NK-92 (cell line): ENCODE measurements at regions not wholly inside any gene's neighbourhood (a gene's known extent, or its start where the extent isn't known, plus 50 kb on each side); places are given as distances from the start of the nearest gene placed in this dataset.

Source experiments
- DNase-seq: peaks from one replicate; lab custom pipeline; 2025; ENCODE audit not compliant: unreplicated experiment; lab: John Stamatoyannopoulos, UW

DNA sequence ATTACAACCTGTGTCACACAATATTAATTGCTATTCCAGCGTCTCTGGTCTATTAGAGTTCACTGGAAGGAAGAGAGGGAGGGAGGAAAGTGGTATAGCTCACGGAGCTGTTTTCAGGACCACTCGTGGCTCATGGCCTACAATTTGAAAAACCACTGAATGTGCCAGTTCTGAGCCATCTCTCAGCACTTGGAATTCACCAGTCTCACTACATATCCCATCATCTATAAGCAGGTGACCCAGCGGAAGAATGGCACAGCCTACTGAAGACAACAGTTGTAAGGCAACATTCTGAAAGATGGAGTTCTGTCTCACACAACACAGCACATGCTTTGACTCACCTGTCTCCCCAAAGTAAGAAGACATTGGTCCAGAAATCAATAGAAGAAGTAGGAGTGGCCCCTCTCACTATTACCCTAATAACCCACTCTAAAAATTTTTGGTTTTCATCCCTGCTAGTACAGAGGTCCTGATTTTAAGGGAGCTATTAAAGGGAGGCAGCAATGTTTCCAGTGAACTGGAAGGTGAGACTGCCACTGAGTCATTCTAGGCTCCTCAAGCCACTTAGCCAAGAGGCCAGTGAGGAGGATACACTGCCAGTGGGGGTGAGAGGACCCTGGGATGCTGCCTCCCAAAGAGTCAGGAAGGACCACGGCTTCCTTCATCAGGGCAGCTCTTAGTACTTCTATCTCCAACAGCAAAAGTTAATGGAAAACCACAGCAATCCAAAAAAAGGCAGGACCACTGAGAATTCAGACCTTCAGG is 50.0 kb upstream of the DOCK9 start:
- no peak for DNase-seq

- no peak for DNase-seq
These were observed 51.0 kb upstream of the DOCK9 start for GRCh38 chr13:99028890-99029289.

- no peak for DNase-seq
These were observed 51.7 kb upstream of the DOCK9 start for GRCh38 chr13:99029576-99029975.

DNA sequence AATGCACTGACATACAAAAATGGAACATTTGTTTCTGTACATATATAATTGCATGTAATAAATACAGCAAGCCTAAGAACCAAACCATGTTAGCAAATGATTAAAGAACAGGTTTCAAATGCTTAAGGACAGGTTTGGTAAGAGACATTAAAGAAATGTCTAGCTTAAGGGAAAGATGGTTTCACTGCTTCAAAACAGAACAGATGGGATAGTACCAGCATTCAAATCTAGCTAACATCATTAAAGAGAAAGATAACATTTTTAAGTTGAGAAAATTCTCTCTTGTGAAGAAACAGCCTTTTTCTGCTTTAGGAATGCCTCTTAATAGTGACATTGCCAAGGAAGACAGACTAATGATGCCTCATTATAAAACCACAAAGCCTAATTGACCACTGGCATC is 52.5 kb upstream of the DOCK9 start:
- no peak for DNase-seq

- DNase-seq = no peak
These were observed 54.0 kb upstream of the DOCK9 start for GRCh38 chr13:99031832-99032231.

DNA sequence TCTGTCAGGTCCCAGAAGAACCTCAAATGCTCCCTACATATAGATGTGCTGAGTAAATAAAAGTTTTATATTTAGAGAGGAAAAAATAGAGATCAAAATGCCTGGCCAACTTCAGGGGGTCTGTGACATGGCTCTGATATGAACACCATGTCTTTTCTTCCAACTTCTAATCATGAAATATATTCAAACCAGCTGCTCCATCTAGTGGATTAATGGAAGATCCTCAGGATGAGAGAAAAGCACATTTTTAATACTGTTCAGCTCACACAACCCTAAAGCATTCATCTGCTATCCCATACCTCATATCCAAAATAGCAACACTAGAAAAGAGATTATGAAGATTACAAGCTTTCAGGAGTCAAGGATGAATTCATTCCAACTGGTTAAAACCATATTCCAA is 56.0 kb upstream of the DOCK9 start:
- no peak for DNase-seq

DNA sequence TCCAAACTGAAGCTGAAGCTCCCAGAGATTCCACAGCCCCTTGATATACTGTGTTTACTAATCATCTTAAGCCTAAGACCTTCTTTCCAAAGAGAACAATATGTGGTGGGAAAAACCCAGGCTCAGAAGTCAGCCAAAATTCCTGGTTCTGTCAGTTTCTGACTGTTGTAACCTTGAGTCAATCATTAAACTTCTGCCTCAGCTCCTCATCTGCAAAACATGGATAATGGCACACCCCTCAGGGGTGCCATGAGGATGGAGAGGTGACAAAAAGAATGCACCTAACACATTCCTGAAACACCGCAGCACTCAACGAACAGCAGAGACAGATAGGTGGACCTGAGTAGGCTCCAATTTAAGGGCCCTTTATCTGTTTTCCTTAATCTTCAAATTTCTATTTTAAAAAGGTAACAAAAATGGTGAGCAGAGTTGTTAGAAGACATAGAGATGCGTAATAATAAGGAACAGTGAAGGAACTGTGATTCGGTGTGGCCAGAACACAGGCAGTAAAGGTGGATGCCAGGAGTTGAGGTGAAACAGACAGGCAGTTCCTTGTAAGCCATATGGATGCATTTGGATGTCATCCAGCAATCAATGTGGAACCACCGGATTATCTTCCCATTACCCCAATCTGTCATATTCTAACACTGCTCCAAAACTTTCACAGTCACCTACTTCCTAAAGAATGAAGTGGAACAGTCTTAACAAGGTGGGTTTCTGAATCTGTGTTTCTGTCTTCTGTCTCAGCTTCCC is 56.6 kb upstream of the DOCK9 start:
- no peak for DNase-seq

GRCh38 chr13:99035715-99036114 is 57.9 kb upstream of the DOCK9 start:
- no peak for DNase-seq

DNA sequence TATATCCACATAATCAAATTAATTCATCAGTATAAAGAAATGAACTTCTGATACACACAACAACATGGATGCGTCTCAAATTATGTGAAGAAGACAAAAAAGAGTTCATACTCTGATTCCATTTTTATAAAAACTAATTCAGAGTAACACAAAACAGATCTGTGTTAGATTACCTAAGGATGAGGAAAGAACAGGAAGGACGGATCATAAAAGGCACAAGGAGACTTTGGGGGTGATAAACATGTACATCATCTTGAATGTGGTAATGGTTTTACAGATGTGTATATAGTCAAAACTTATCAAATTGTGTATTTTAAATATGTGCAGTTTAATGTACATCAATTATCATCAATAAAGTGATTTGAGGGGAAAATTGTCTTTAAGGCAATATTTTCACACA is 59.9 kb upstream of the DOCK9 start:
- DNase-seq = no peak

GRCh38 chr13:99039718-99040280 is 61.9 kb upstream of the DOCK9 start:
- DNase-seq = no peak

GRCh38 chr13:99040536-99041131 is 62.8 kb upstream of the DOCK9 start:
- no peak for DNase-seq

DNA sequence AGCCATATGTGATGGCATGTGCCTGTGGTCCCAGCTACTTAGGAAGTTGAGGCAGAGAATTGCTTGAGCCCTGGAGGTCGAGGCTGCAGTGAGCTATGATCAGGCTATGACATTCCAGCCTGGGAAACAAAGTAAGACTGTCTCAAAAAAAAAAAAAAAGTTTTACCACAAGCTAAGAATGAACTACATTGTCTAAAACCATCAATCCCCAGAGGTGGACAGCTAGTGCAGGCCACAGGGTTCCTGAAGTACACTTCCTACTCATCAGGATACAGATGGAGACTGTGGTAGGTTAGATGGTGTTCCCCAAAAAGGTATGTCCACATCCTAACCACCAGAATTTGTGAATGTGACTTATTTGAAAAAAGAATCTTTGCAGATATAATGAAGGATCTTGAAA is 63.5 kb upstream of the DOCK9 start:
- no peak for DNase-seq

DNA sequence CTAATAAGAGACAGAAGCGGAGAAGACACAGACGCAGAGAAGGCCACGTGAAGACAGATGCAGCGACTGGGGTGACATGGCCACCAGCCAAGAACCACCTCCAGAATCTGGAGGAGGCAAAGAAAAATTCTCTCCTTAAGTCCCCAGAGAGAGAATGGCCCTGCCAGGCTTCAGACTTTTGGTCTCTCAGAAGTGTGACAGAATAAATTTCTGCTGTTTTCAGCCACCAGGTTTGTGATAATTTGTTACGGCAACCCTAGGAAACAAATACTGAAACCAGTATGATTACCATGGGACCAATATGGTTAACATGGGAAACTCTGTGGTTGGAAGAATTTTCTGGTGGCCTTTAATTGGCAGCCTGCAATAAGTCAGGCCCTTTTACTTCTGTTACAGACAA is 63.9 kb upstream of the DOCK9 start:
- DNase-seq = no peak

DNA sequence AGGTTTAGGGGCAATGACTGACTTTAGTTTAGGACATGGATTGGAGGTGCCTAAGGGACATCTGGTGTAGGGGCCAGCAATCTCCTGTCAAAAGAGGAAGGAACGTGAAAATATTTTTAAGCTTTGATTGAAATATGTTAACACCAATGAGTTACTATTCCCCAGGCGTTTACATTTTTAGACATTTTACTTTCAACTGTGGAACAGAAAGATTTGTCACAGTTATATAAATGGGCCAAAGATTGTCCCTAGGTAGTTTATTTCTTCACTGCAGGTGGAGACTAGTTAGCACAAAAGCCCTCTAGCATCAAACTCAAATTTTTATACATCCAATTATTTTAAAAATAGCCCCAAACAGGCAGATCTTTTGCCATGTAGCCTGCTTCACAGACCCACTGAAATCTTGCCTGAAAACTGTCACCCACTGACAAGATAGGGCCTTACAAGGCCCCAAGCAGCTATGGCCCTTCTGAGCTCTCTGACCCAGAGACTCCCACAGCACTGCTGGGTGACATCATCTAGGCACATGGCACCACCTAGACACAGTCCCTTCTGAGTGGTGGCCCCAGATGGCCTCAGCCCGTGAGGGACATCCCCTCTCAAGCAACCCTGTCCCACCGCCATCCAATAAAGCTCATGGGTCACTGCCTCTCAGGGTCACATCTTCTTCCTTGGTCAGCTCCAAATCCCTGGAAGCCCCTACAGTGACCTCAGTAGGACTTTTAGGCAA is 64.8 kb upstream of the DOCK9 start:
- no peak for DNase-seq

- no peak for DNase-seq
These were observed 66.0 kb upstream of the DOCK9 start for GRCh38 chr13:99043831-99044231.

DNA sequence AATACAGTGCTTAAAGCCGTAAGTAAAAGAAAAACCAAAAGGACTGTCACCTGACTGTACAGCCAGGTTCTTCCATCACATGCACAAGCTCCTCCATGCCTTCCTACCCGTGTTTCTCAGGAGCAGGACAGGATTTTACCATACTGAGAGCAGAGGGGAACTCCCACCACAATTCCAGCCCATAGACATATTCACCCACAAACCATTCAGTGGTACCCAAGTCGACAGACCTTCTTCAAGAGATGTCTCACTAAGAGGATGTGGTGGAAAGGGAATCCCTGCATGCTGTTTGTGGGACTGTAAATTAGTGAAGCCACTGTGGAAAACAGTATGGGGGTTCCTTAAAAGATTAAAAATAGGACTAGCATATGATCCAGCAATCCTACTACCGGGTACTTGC is 66.9 kb upstream of the DOCK9 start:
- no peak for DNase-seq

DNA sequence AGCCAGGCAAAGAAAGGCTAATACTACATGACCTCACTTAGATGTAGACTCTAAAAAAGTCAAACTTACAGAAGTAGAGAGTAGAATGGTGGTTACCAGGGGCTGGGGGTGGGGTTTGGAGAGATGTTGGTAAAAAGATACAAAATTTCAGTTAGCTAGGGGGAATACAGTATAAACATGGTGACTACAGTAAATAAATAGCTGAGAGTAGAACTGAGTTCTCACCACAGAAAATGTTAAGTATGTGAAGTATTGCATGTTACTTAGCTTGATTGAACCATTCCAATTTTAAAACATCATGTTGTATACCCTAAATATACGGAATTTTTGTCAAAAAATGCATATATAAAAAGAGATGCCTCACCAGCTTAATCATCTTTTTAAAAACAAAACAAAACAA is 67.5 kb upstream of the DOCK9 start:
- no peak for DNase-seq

GRCh38 chr13:99046851-99047250 is 69.0 kb upstream of the DOCK9 start:
- no peak for DNase-seq

- no peak for DNase-seq
These were observed 73.2 kb upstream of the DOCK9 start for GRCh38 chr13:99050983-99051488.

DNA sequence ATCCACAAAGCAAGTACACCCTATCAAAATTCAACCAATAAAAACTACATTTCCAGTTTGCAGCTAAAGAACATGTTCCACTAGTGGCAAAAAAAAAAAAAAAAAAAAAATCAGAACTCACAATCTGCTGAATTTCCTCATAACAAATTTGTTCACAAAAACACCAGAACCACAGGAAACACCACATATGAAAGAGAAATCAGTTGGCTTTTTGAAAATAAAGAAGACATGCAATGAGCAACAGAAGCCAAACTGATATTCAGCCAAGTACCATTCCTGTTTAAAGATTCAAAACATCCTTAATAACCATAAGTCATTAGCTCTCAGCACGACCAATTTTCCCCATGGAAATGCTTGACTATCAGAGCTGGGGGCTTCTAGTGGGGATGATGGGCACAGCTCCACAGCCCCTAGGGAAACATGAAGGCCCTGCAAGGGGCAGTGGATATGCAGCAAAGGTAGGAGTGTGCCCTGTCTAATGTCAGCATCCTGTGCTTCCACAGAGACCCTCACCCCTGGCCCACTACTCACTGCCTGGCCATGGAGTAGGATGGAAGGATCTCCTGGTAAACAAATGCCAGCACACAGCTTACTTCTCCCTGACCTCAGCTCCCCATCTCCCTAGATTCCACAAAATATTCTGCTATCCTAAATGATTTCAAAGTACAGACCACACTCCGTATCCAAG is 74.0 kb upstream of the DOCK9 start:
- no peak for DNase-seq
